NCI-H2107 (cell line): ENCODE measurements at regions not wholly inside any gene's neighbourhood (a gene's known extent, or its start where the extent isn't known, plus 50 kb on each side); places are given as distances from the start of the nearest gene placed in this dataset.

Experiments used
- DNase-seq: peaks from one replicate; lab custom pipeline; 2025; lab: John Stamatoyannopoulos, UW

GRCh38 chr4:89665662-89666061 lies 171.3 kb downstream of the SNCA start:
- no peak for DNase-seq

- DNase-seq: no peak
Observed at GRCh38 chr4:89664521-89664920, 172.4 kb downstream of the SNCA start.

- no peak for DNase-seq
Observed at GRCh38 chr4:89661173-89661899, 175.6 kb downstream of the SNCA start.

- DNase-seq: no peak
Observed at GRCh38 chr4:89660444-89661172, 176.4 kb downstream of the SNCA start.

- DNase-seq: no peak
Observed at GRCh38 chr4:89658701-89659024, 178.3 kb downstream of the SNCA start.

GRCh38 chr4:89657931-89658700 lies 178.8 kb downstream of the SNCA start:
- DNase-seq: no peak

GRCh38 chr4:89653012-89653411 lies 183.9 kb downstream of the SNCA start:
- no peak for DNase-seq

GRCh38 chr4:89645482-89645881 lies 191.5 kb downstream of the SNCA start:
- DNase-seq: no peak

- DNase-seq: no peak
Observed at GRCh38 chr4:89641367-89641687, 195.6 kb downstream of the SNCA start.

GRCh38 chr4:89640620-89641366 lies 196.2 kb downstream of the SNCA start:
- DNase-seq: no peak

GRCh38 chr4:89639395-89639794 lies 197.6 kb downstream of the SNCA start:
- no peak for DNase-seq

- no peak for DNase-seq
Observed at GRCh38 chr4:89625599-89626293, 211.2 kb downstream of the SNCA start.

GRCh38 chr4:89619206-89619962 lies 217.6 kb downstream of the SNCA start:
- no peak for DNase-seq

GRCh38 chr4:89618151-89618550 lies 218.8 kb downstream of the SNCA start:
- DNase-seq: no peak

GRCh38 chr4:89617317-89617716 lies 219.6 kb downstream of the SNCA start:
- no peak for DNase-seq

- no peak for DNase-seq
Observed at GRCh38 chr4:89616382-89616781, 220.6 kb downstream of the SNCA start.

- no peak for DNase-seq
Observed at GRCh38 chr4:89615051-89615450, 221.9 kb downstream of the SNCA start.

GRCh38 chr4:89614155-89614554 lies 222.8 kb downstream of the SNCA start:
- no peak for DNase-seq

- no peak for DNase-seq
Observed at GRCh38 chr4:89610236-89610635, 226.7 kb downstream of the SNCA start.

- no peak for DNase-seq
Observed at GRCh38 chr4:89609756-89610155, 227.2 kb downstream of the SNCA start.

GRCh38 chr4:89604951-89605350 lies 232.0 kb downstream of the SNCA start:
- no peak for DNase-seq
